ENCODE measurements at regions not wholly inside any gene's neighbourhood (a gene's known extent, or its start where the extent isn't known, plus 50 kb on each side); places are given as distances from the start of the nearest gene placed in this dataset.
A peak's percentile ranks its signal among the peaks of the same experiment; 100 is the strongest.
"Not testable (repeated sequence)": the region's sequence is repeated elsewhere in the genome, so short reads cannot be mapped to it uniquely, and the experiment has no call there.

DNA sequence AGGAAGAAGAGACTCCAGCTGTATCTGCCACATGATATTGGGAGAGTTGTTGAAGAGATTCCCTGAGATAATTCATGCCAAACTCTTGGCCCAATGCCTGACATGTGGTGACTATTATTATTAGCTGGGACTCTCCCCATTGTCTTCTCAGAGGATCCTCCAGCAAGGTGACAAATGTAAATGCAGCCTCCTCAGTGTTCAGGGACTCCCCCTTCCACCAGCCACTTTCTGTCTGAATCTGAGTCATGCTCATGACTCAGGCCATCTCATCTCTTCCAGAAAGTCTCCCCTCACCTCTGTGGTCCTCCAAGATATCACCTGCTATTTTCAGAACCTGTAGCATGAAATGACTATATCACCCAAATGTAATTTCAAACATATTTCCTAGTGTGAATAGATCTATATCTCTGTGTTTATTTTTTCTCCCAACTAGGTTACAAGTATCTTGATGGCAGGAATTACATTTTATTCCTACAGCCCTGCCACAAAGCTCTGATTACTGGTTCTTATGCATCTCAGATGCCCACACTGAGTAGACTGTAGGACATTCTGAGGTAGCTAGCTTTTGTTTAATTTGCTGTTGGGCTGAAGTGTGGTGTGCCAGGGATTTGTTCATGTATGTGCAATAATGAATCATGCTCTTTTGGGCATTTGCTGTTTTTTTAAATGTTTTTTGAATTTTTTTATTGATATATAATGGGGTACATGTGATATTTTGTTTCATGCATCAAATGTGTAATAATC, 126.6 kb upstream of the IL12B start:
- peak; percentile 69 for DNase-seq (ENCODE audit: low read depth)

DNA sequence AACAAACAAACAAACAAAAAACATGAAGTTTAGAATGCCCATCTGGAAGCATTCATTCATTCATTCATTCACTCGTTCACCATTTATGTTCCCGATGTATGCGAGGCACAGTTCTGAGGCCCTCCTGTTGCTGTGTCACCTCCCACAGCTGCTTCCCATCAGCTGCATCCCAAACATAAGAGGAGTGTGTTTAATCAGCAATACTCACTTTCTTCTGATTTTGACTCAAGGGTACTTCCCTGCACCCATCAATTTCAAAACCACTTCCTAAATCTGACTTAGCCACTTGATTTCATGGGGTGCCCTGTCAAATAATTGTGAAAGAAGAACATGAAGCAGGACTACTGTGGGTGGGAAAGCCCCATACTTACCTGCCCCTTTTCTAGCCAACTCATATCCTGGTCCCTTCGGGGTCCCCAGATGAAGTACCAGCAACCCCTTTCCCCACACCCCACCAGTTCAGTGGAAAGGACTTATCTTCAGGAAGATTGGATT, 128.0 kb upstream of the IL12B start:
- peak; percentile 28 for DNase-seq (ENCODE audit: low read depth)

GRCh38 chr5:159459132-159459627, 128.9 kb upstream of the IL12B start:
- DNase-seq (ENCODE audit: low read depth), result no peak

- DNase-seq (ENCODE audit: low read depth), result no peak
These were observed 129.8 kb upstream of the IL12B start for GRCh38 chr5:159459951-159460538.

GRCh38 chr5:159463590-159464321, 133.5 kb upstream of the IL12B start:
- DNase-seq (ENCODE audit: low read depth), result no peak

GRCh38 chr5:159465604-159466003, 135.3 kb upstream of the IL12B start:
- DNase-seq (ENCODE audit: low read depth), result no peak

DNA sequence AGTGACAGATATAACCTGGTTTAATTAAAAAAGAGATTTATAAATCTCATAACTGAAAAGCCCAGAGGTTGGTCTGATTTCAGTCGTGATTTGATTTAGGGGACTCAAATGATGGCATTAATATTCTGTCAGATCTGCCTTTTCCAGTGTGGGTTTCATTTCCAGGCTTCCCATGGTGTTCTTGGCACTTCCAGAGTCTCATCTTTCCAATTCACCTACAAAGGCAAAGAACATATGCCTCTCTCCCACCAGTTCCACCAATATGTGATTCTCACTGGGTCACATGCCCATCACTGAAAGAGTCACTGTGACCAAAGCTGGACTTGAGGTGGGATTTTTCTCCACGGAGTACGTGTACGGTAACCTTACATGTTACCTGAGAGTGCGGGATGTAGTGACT, 137.4 kb upstream of the IL12B start:
- no peak for DNase-seq (ENCODE audit: low read depth)

DNA sequence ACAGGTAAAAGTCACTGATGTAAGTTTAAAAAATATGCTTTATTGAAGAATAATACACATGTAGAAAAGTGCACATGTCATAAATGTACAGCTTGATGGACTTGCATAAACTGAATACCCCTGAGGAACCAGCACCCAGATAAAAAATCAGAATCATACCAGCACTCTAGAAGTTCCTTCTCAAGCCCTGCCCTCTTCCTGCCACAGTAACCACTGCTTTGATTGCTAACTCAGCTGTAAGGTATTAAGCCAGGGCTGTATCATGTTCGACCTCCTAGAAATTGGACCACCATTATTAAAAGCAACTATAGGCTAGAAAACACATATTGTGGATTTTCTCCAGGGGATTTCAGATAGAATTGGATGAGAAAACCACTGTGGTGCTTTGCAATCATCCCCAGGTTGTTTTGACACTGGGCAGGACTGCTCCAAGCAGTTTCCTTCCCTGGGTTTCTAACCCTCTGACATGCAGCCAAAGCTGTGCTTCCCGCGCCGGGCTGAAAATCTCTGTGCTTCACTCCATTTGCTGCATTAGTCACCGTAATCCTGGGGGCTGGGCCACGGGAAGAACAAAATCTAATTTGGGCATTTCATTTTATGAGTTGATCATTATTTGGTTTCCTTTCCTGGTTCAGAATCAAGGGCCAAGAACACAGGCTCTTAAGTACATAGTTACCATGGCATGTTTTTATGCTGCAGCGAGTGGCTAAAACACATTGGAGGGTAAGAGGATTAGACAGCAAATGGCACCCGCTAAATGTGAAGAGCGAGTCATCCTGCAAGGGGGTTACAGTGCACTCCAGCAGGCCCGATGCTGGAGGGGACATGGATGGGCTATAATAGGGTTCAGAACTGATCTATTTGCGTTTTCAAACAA, 139.4 kb upstream of the IL12B start:
- no peak for DNase-seq (ENCODE audit: low read depth)

DNA sequence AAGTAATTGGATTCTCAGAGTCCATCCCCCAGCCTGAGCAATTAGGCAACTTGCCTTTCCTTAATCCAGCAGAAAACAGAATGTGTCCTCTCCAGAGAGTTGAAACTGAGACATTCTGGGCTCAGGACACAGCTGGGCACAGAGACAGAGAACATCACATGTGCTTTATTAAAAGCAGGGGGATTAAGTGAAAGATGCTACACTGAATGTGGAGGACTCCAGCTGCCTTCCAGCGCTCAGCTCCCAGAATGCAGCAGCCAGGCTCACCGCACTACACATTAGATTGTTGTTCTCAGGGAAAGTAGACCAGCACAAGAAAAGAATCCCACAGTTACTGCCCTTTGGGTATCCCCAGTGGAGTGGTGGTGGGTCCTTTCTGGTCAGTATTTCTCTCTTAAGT, 141.6 kb upstream of the IL12B start:
- DNase-seq (ENCODE audit: low read depth), result no peak

DNA sequence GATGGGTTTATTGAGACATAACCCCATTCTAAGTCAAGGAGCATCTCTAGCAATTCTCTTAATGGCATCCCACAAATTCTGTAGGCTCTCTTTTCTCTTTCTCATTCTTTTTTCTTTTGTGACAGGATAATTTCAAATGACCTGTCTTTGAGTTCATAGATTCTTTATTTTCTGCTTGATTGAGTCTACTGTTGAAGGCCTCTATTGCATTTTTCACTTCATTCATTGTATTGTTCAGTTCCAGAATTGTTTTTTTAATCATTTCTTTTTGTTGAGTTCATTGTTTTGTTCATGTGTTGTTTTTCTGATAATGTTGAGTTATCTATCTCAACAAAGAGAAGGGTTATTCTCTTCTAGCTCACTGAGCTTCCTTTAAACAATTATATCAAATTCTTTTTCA, 144.7 kb upstream of the IL12B start:
- no peak for DNase-seq (ENCODE audit: low read depth)

DNA sequence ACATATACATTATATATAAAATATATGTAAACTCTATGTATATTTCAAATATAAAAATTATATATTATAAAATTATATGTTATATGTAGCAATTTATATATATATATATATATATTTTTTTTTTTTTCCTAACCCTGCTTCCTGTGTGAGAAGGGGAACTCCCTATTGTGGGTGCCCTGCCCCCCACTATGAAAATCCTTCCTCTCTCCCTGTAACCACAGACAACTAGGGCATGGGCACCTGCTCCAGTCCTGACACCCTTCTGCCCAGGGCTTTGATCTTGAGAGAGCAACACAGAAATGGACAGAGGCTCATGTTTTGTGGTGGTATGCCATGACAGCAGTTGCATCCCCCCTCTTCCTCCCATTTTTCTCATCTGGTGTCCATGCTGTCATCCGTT, 148.7 kb upstream of the IL12B start:
- no peak for DNase-seq (ENCODE audit: low read depth)

- no peak for DNase-seq (ENCODE audit: low read depth)
These were observed 150.6 kb upstream of the IL12B start for GRCh38 chr5:159480849-159481248.

DNA sequence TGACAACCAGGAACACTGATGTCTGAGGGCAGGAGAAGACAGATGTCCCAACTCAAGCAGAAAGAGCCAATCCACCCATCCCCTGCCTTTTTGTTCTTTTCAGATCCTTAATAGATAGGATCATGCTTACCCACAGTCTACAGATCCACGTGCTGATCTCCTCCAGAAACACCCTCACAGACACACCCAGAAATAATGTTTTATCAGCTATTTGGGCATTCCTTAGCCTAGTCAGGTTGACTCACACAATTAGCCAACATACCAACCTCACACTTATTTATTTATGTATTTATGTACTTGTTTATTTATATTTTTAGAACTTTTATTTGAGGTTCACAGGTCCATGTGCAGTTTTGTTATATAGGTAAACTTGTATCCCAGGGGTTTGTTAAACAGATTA, 151.5 kb upstream of the IL12B start:
- DNase-seq (ENCODE audit: low read depth), result no peak

- no peak for DNase-seq (ENCODE audit: low read depth)
These were observed 156.5 kb upstream of the IL12B start for GRCh38 chr5:159486836-159487235.

GRCh38 chr5:159488516-159488915, 158.2 kb upstream of the IL12B start:
- DNase-seq (ENCODE audit: low read depth), result no peak

DNA sequence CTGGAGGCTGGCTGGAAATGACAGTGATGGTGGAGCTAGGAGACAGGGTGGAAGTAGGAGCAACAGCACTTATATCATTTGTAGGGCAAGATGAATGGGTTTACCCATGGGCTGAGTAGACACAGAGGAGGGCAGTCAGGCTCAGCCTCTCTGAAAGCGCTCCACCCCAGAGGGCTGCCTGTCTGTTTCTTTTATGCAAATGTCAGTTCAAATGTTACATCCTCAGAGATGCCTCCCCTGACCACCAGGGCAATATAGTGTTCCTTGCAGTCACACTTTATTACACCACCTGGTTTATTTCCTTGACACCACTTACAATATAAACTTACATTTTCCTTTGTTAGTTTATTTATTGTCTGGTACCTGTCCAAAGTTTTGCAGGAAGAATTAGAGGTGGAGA, 159.5 kb upstream of the IL12B start:
- DNase-seq (ENCODE audit: low read depth), result no peak

- no peak for DNase-seq (ENCODE audit: low read depth)
These were observed 160.2 kb upstream of the IL12B start for GRCh38 chr5:159490507-159490906.

DNA sequence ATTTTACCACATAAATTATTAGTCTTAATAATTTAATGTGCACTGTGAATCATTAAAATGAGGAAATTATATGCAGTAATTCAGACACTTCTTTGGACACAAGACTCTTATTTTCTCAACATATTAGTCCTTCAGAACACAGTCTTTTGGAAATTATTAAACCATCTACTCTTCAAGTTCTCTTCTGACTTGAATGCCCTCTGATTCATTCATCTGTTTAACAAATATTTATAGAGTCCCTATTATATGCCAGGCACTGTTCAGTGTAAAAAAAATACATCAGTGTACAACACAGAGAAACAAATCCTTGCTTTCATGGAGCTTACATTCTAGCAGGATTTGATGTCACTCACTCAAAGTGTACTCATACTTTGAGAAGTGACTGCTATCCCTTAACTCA, 163.4 kb upstream of the IL12B start:
- no peak for DNase-seq (ENCODE audit: low read depth)

- no peak for DNase-seq (ENCODE audit: low read depth)
These were observed 166.5 kb upstream of the IL12B start for GRCh38 chr5:159496773-159497172.

GRCh38 chr5:159497221-159497620, 166.9 kb upstream of the IL12B start:
- DNase-seq (ENCODE audit: low read depth), result no peak

DNA sequence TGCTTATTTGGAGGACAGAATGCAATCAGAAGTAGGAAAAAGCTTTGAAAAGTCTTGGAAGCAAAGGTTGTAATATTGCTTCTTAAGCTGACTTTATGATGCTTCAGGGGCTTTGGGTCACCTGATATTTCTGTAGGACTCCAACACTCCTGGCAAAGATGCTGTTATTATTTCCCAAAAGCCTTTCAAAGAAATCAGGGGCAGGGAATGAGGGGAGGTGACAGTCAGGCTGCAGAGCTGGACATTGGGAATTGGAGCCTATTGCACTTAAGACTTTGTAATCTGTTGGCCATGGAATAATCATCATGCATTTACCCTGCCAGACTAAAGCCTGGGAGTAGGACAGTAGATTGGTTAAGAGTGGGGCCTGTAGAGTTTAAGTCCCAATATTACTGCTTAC, 168.3 kb upstream of the IL12B start:
- DNase-seq (ENCODE audit: low read depth), result no peak

DNA sequence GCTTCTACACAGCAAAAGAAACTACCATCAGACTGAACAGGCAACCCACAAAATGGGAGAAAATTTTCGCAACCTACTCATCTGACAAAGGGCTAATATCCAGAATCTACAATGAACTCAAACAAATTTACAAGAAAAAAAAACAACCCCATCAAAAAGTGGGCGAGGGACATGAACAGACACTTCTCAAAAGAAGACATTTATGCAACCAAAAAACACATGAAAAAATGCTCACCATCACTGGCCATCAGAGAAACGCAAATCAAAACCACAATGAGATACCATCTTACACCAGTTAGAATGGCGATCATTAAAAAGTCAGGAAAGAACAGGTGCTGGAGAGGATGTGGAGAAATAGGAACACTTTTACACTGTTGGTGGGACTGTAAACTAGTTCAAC, 171.8 kb upstream of the IL12B start:
- DNase-seq (ENCODE audit: low read depth), result not testable (repeated sequence)

All from activated T-cell treated with anti-CD3 and anti-CD28 coated beads for 24 hours (primary cell).